NCI-H2029 (cell line): ENCODE measurements at regions not wholly inside any gene's neighbourhood (a gene's known extent, or its start where the extent isn't known, plus 50 kb on each side); places are given as distances from the start of the nearest gene placed in this dataset.
A peak's percentile ranks its signal among the peaks of the same experiment; 100 is the strongest.

Experiments used
- DNase-seq: peaks from one replicate; lab custom pipeline; 2025; lab: John Stamatoyannopoulos, UW

GRCh38 chr14:42123526-42123925 lies 516.9 kb downstream of the LRFN5 start:
- no peak for DNase-seq

- DNase-seq: no peak
Measured at GRCh38 chr14:42113358-42114069, 506.8 kb downstream of the LRFN5 start.

- no peak for DNase-seq
Measured at GRCh38 chr14:42112108-42112507, 505.4 kb downstream of the LRFN5 start.

- no peak for DNase-seq
Measured at GRCh38 chr14:42111355-42111754, 504.7 kb downstream of the LRFN5 start.

GRCh38 chr14:42110167-42110566 lies 503.5 kb downstream of the LRFN5 start:
- DNase-seq: peak; percentile 43

- peak; percentile 6 for DNase-seq
Measured at GRCh38 chr14:42095155-42095554, 488.5 kb downstream of the LRFN5 start.

- no peak for DNase-seq
Measured at GRCh38 chr14:42090122-42090521, 483.4 kb downstream of the LRFN5 start.

- no peak for DNase-seq
Measured at GRCh38 chr14:42079911-42080310, 473.2 kb downstream of the LRFN5 start.

GRCh38 chr14:42078345-42078744 lies 471.7 kb downstream of the LRFN5 start:
- no peak for DNase-seq

- no peak for DNase-seq
Measured at GRCh38 chr14:42070031-42070430, 463.4 kb downstream of the LRFN5 start.

GRCh38 chr14:42057111-42057510 lies 450.4 kb downstream of the LRFN5 start:
- DNase-seq: no peak

GRCh38 chr14:42047421-42048055 lies 440.9 kb downstream of the LRFN5 start:
- DNase-seq: no peak

GRCh38 chr14:42045383-42045782 lies 438.7 kb downstream of the LRFN5 start:
- no peak for DNase-seq

- no peak for DNase-seq
Measured at GRCh38 chr14:42028607-42029006, 421.9 kb downstream of the LRFN5 start.

GRCh38 chr14:42027271-42027670 lies 420.6 kb downstream of the LRFN5 start:
- DNase-seq: no peak

- DNase-seq: peak; percentile 53
Measured at GRCh38 chr14:42023452-42023851, 416.8 kb downstream of the LRFN5 start.

GRCh38 chr14:42014301-42014700 lies 407.6 kb downstream of the LRFN5 start:
- no peak for DNase-seq

- DNase-seq: no peak
Measured at GRCh38 chr14:42013559-42013958, 406.9 kb downstream of the LRFN5 start.

GRCh38 chr14:42013153-42013552 lies 406.5 kb downstream of the LRFN5 start:
- DNase-seq: no peak

- DNase-seq: no peak
Measured at GRCh38 chr14:42011221-42011620, 404.5 kb downstream of the LRFN5 start.

- DNase-seq: no peak
Measured at GRCh38 chr14:42004321-42004720, 397.6 kb downstream of the LRFN5 start.

- no peak for DNase-seq
Measured at GRCh38 chr14:42002141-42002540, 395.5 kb downstream of the LRFN5 start.

- no peak for DNase-seq
Measured at GRCh38 chr14:42001431-42001830, 394.8 kb downstream of the LRFN5 start.

GRCh38 chr14:42000450-42000849 lies 393.8 kb downstream of the LRFN5 start:
- DNase-seq: no peak
